HG03571 (cell line): ENCODE measurements at regions not wholly inside any gene's neighbourhood (a gene's known extent, or its start where the extent isn't known, plus 50 kb on each side); places are given as distances from the start of the nearest gene placed in this dataset.
"Not testable (repeated sequence)": the region's sequence is repeated elsewhere in the genome, so short reads cannot be mapped to it uniquely, and the experiment has no call there.

ENCODE experiments used
- ATAC-seq: cut with Tn5 transposase; IDR thresholded peaks from one replicate; pipeline ENCODE4 v1.9.1; 2021; ENCODE audit not compliant: unreplicated experiment

GRCh38 chr4:26233350-26233749 is 87.5 kb upstream of the RBPJ start:
- ATAC-seq, result no peak

- no peak for ATAC-seq
Measured at GRCh38 chr4:26235500-26235899, 85.3 kb upstream of the RBPJ start.

DNA sequence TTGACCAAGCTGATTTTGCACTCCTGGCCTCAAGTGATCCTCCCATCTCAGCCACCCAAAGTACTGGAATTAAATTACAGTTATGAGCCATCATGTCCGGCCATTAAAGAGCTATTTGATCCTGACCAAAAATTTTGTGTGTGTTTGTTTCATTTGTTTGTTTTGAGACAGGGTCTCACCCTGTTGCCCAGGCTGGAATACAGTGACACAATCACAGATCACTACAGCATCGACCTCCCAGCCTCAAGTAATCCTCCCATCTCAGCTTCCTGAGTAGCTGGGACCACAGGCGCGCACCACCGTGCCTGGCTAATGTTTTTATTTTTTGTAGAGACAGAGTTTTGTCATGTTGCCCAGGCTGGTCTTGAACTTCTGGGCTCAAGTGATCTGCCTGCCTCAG is 82.9 kb upstream of the RBPJ start:
- ATAC-seq, result no peak

- ATAC-seq, result no peak
Measured at GRCh38 chr4:26238426-26238777, 82.4 kb upstream of the RBPJ start.

DNA sequence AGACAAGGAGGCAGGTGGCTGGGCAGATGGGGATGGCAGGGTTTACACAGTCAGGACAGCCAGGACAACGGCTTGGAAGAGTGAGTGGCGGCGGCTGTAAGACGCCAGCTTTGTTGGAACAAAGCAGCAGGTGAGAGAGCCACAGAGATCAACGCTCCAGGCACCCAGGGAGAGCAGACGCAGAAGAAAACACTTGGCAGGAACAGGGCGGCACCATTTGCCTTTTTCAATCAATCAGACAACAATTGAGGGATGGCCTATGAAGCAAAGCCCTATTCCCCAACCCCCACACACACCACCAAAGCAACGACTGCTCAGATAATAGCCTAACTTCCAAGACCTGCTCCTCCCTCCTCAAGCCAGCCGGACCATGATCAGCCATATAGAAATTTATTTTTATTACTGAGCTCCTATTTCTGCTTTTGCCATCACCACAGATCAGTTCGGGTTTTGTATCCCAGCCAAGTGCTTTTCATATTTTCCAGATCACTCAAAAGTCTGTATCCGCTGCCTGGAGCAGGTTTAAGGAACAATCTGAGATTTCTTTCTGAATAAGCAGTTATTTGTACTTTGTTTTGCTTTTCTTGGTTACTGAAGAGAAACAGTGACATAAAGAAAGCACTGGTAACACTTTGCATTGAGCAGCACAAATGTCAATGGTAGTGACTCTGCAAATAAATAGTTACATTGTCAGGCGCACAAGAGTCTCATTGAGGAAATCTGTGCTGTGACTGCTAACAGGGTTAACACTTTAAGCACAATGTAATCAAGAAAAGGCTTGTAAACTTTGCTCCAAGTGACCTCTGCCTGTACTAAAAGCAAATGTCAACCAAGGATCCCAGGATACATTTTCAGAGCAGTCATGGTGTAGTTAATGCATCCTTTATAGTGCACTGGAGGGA is 81.8 kb upstream of the RBPJ start:
- no peak for ATAC-seq

DNA sequence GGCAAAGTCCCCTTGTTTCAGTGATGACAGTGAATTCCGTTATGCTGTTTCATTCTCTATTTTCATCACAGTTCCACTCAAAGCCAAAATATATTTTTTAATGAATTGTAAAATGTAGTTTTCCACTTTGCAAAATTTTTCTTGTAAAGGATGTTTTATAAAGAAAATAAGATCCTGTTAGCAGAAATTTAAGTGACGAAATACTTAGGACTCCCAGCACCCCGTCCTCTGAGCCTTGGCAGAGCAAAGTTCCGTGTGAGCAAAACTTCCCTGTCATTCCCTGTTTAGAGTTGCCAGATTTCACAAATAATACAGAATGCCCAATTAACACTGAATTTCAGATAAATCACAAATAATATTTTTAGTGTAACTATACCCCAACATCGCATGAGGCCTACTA is 81.0 kb upstream of the RBPJ start:
- ATAC-seq, result no peak

GRCh38 chr4:26241179-26241578 is 79.6 kb upstream of the RBPJ start:
- no peak for ATAC-seq

- ATAC-seq, result no peak
Measured at GRCh38 chr4:26242451-26242850, 78.4 kb upstream of the RBPJ start.

GRCh38 chr4:26244138-26244537 is 76.7 kb upstream of the RBPJ start:
- ATAC-seq, result not testable (repeated sequence)

- ATAC-seq, result no peak
Measured at GRCh38 chr4:26248647-26249046, 72.2 kb upstream of the RBPJ start.

GRCh38 chr4:26252349-26253025 is 68.3 kb upstream of the RBPJ start:
- ATAC-seq, result no peak

DNA sequence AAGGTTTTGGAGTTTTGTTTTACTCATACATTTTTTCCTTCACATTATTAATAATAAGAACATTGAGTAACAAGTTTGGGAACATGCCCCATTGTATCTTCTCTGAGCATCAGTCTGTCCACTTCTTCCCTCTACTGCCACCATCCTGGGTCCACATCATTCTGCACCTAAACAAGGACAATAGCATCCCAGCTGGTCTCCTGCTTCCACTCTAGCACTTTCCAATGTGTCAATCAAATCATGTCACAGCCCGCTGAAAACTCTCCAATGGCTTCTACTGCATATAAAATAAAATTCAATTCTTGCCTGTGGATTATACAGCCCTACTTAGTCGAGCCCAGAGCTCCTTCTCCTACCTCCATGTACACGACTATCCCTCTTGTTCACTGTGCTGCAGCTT is 66.8 kb upstream of the RBPJ start:
- no peak for ATAC-seq

- no peak for ATAC-seq
Measured at GRCh38 chr4:26255989-26256388, 64.8 kb upstream of the RBPJ start.

- not testable (repeated sequence) for ATAC-seq
Measured at GRCh38 chr4:26257444-26257843, 63.4 kb upstream of the RBPJ start.

DNA sequence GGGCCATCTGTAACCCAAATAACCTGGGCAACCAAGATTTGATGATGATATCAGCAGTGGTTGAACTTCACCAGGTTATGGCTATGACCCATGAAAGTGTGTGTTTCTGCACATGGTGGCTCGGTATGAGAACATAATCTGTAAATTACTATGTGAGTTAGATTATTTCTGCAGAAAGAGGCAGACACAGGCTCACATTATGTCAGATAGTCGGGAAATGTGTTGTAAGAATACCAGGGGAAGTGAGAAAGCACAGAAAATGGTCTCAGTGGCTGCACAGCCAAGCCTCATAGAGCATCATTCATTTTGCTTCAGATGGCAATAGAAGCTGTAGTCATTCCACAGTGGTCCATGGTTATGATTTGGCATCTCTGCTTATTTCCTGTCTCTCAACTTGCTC is 63.0 kb upstream of the RBPJ start:
- ATAC-seq, result no peak

- no peak for ATAC-seq
Measured at GRCh38 chr4:26260571-26260970, 60.2 kb upstream of the RBPJ start.

- no peak for ATAC-seq
Measured at GRCh38 chr4:26261405-26261804, 59.4 kb upstream of the RBPJ start.

GRCh38 chr4:26263165-26263564 is 57.6 kb upstream of the RBPJ start:
- ATAC-seq, result no peak

DNA sequence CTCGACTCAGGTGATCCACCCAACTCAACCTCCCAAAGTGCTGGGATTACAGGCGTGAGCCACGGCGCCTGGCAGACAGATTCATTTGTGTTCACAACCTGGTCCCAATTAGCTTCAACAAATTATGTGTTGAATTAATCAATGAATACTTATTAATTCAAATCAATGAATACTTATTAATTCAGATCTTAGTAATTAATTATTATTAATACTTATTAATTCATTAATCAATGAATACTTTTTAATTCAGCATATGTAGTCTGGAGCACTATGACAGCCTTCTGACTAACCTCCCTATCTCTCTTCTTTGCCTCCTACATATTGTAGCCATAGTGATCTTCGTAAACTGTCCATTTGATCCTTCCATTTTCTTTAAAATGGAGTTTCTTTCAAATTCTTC is 56.7 kb upstream of the RBPJ start:
- ATAC-seq, result no peak

GRCh38 chr4:26267087-26267486 is 53.7 kb upstream of the RBPJ start:
- no peak for ATAC-seq

- no peak for ATAC-seq
Measured at GRCh38 chr4:26268246-26268645, 52.6 kb upstream of the RBPJ start.

GRCh38 chr4:26269038-26269437 is 51.8 kb upstream of the RBPJ start:
- ATAC-seq, result no peak
